ENCODE measurements at regions not wholly inside any gene's neighbourhood (a gene's known extent, or its start where the extent isn't known, plus 50 kb on each side); places are given as distances from the start of the nearest gene placed in this dataset.

GRCh38 chr12:13691598-13691997, 289.8 kb downstream of the GRIN2B start:
- CTCF ChIA-PET = no interaction called here
- no peak overlapping the region for H3K23ac ChIP-seq (ENCODE audit: low read depth, low read length)
- H3K4ac ChIP-seq (ENCODE audit: low read depth, low read length) = no peak overlapping the region
- H4K91ac ChIP-seq (ENCODE audit: insufficient read depth, low read depth, low read length) = no peak overlapping the region
- H2BK5ac ChIP-seq (ENCODE audit: low read depth, low read length, poor library complexity, severe bottlenecking) = no peak overlapping the region
- no peak overlapping the region for H4K8ac ChIP-seq (ENCODE audit: low read depth in 2 of 2, low read length in 2 of 2)
- no peak overlapping the region for H2AFZ ChIP-seq (replicated peaks; ENCODE audit: low read length, poor library complexity)
- no peak overlapping the region for H4K5ac ChIP-seq (ENCODE audit: low read depth, low read length)
- H2BK15ac ChIP-seq (ENCODE audit: low read depth, low read length) = no peak overlapping the region
- no peaks in the 10 kb centered on the region for H3K36me3 ChIP-seq (ENCODE audit: control insufficient read depth, insufficient read depth, low read length)
- no peak overlapping the region for H2AK9ac ChIP-seq (replicated peaks; ENCODE audit: low read depth, low read length, poor library complexity)
- dilution Hi-C loops (cut with HindIII; ENCODE audit: low sequenced_read_pairs, unreplicated experiment) (no loop called here), in situ Hi-C loops (cut with MboI; ENCODE audit: low sequenced_read_pairs) (no loop called here), intact Hi-C loops (cut with micrococcal nuclease) (no loop called here)
- no peaks in the 10 kb centered on the region for H3K79me1 ChIP-seq (ENCODE audit: low read depth in 1 of 2, low read length in 2 of 2)
- BruUV-seq (replicated peaks) = no TSS peak
- H3K4me2 ChIP-seq (ENCODE audit: low read depth, low read length) = no peak overlapping the region
- H4K20me1 ChIP-seq (ENCODE audit: insufficient read depth, low read length) = no peaks in the 10 kb centered on the region
- no peak overlapping the region for H3K18ac ChIP-seq (ENCODE audit: low read depth, low read length)
- H3K56ac ChIP-seq (ENCODE audit: extremely low read depth, insufficient read depth, low read length) = no peak overlapping the region
- POLR2A ChIA-PET (ENCODE audit: unreplicated experiment) = no interaction called here
- no peaks in the 10 kb centered on the region for H3K4me1 ChIP-seq (ENCODE audit: control insufficient read depth, insufficient read depth, low read length)
- no peaks in the 10 kb centered on the region for H3K9me1 ChIP-seq (ENCODE audit: insufficient read depth, low read length)
- H3K9ac ChIP-seq (ENCODE audit: low read depth, low read length) = no peak overlapping the region
- H2AK5ac ChIP-seq (ENCODE audit: low read depth, low read length) = no peak overlapping the region
- TF ChIP-seq SMC3 (IDR thresholded peaks at IDR 0.05; ENCODE audit: low read depth, low read length) (no peak), RFX5 (IDR thresholded peaks at IDR 0.05; ENCODE audit: low read depth, low read length) (no peak), CHD1 (IDR thresholded peaks at IDR 0.05; ENCODE audit: low read depth, low read length) (no peak), RAD21 (IDR thresholded peaks at IDR 0.05; ENCODE audit: low read length) (no peak), USF2 (IDR thresholded peaks at IDR 0.05; ENCODE audit: low read depth, low read length) (no peak), CTCF (conservative IDR thresholded peaks at IDR 0.05; ENCODE audit: low read depth, low read length) (no peak), MAZ (IDR thresholded peaks at IDR 0.05; ENCODE audit: borderline replicate concordance, low read depth, low read length) (no peak), ELK1 (IDR thresholded peaks at IDR 0.05; ENCODE audit: borderline replicate concordance, low read depth, low read length) (no peak), BHLHE40 (IDR thresholded peaks at IDR 0.05; ENCODE audit: low read depth, low read length) (no peak), RCOR1 (IDR thresholded peaks at IDR 0.05; ENCODE audit: insufficient replicate concordance, low read length) (no peak), MAFK (IDR thresholded peaks at IDR 0.05; ENCODE audit: low read depth, low read length) (no peak), CEBPB (IDR thresholded peaks at IDR 0.05; ENCODE audit: low read depth, low read length) (no peak), POLR2A (IDR thresholded peaks at IDR 0.05; ENCODE audit: low read depth, low read length) (no peak), NFE2L2 (IDR thresholded peaks at IDR 0.05; ENCODE audit: low read depth, low read length) (no peak), MXI1 (IDR thresholded peaks at IDR 0.05; ENCODE audit: borderline replicate concordance, low read depth, low read length) (no peak), FOS (IDR thresholded peaks at IDR 0.05; ENCODE audit: low read depth, low read length) (no peak)
- H3K14ac ChIP-seq (replicated peaks; ENCODE audit: low read depth, low read length) = no peak overlapping the region
- no peaks in the 10 kb centered on the region for H3K9me3 ChIP-seq (ENCODE audit: control insufficient read depth, insufficient read depth, low read length)
- no peak overlapping the region for H2BK120ac ChIP-seq (ENCODE audit: low read depth, low read length)
- no peaks in the 10 kb centered on the region for H3K27me3 ChIP-seq (ENCODE audit: control insufficient read depth, insufficient read depth, low read length)
- H3K4me3 ChIP-seq (ENCODE audit: insufficient read depth, low read depth, low read length) = no peak overlapping the region
- H3K27ac ChIP-seq (ENCODE audit: insufficient read depth, low read length) = no peak overlapping the region
- ATAC-seq (ENCODE audit: low read depth) = no peak
- no peak overlapping the region for H2BK20ac ChIP-seq (ENCODE audit: low read depth, low read length)
- no CpG with 5 or more reads among the region's 1 CpG for WGBS, 2 experiments (ENCODE audit: extremely low coverage in 2 of 2, insufficient read length in 1 of 2)
- no peak for DNase-seq

All from IMR-90 (cell line).